HEK293 (cell line): ENCODE measurements at regions not wholly inside any gene's neighbourhood (a gene's known extent, or its start where the extent isn't known, plus 50 kb on each side); places are given as distances from the start of the nearest gene placed in this dataset.

Experiments
- SETDB1 ChIP-seq: IDR thresholded peaks from one replicate; pipeline ENCODE4 v1.6.1; 2017; ENCODE audit warnings: mild to moderate bottlenecking, low read length, moderate library complexity, mixed read lengths; ENCODE audit not compliant: insufficient read length
- SP7 ChIP-seq: fragments of 450-650 bp; formaldehyde crosslinking; IDR thresholded peaks from 2 replicates; pipeline ENCODE4 v1.5.1; 2016; ENCODE audit warnings: missing biosample characterization, missing genetic modification characterization
- YY1 ChIP-seq: fragments of 450-650 bp; formaldehyde crosslinking; IDR thresholded peaks from 2 replicates; pipeline ENCODE4 v1.5.1; 2018; ENCODE audit warnings: missing biosample characterization, missing genetic modification characterization
- ZFP41 ChIP-seq: fragments of 450-650 bp; formaldehyde crosslinking; IDR thresholded peaks from 2 replicates; pipeline ENCODE4 v1.5.1; 2016; ENCODE audit warnings: missing biosample characterization, missing genetic modification characterization, borderline replicate concordance
- ZNF174 ChIP-seq: fragments of 450-650 bp; formaldehyde crosslinking; IDR thresholded peaks from 2 replicates; pipeline ENCODE4 v1.5.0; 2017; ENCODE audit warnings: missing biosample characterization, mild to moderate bottlenecking, missing genetic modification characterization
- ZNF274 ChIP-seq, 2 experiments: fragments of 200-500 bp in 1 of 2; fragments of 450-650 bp in 1 of 2; sonication (Bioruptor generic) in 1 of 2; formaldehyde crosslinking in 1 of 2; IDR thresholded peaks; 2 replicates each; pipeline versions ENCODE4 v1.5.1 to v1.6.1; 2014 to 2016; ENCODE audit warnings: borderline replicate concordance in 1 of 2, inconsistent platforms in 1 of 2, low read length in 1 of 2, missing biosample characterization in 1 of 2, missing genetic modification characterization in 1 of 2
- ZNF510 ChIP-seq: fragments of 450-650 bp; formaldehyde crosslinking; IDR thresholded peaks from 2 replicates; pipeline ENCODE4 v1.5.1; 2018; ENCODE audit warnings: mild to moderate bottlenecking, missing genetic modification characterization, missing biosample characterization; ENCODE audit not compliant: insufficient replicate concordance
- ZNF677 ChIP-seq: fragments of 450-650 bp; IDR thresholded peaks from 2 replicates; pipeline ENCODE4 v1.5.0; 2018; ENCODE audit warnings: missing biosample characterization, mild to moderate bottlenecking, missing genetic modification characterization, moderate library complexity
- TF ChIP-seq, protein P1 (sequence below): fragments of 450-650 bp; formaldehyde crosslinking; IDR thresholded peaks from 2 replicates; pipeline ENCODE4 v1.5.1; 2016; ENCODE audit warnings: missing biosample characterization, missing genetic modification characterization
- TF ChIP-seq, protein P2 (sequence below): fragments of 450-650 bp; formaldehyde crosslinking; IDR thresholded peaks from 2 replicates; pipeline ENCODE4 v1.5.1; 2016; ENCODE audit warnings: missing biosample characterization, missing genetic modification characterization
- TF ChIP-seq, protein P3 (sequence below): fragments of 450-650 bp; formaldehyde crosslinking; IDR thresholded peaks from 2 replicates; pipeline ENCODE4 v1.5.1; 2016; ENCODE audit warnings: missing biosample characterization, missing genetic modification characterization, low read depth
- TF ChIP-seq, protein P4 (sequence below): fragments of 450-650 bp; formaldehyde crosslinking; IDR thresholded peaks from 2 replicates; pipeline ENCODE4 v1.5.1; 2016; ENCODE audit warnings: missing biosample characterization, missing genetic modification characterization, borderline replicate concordance

DNA sequence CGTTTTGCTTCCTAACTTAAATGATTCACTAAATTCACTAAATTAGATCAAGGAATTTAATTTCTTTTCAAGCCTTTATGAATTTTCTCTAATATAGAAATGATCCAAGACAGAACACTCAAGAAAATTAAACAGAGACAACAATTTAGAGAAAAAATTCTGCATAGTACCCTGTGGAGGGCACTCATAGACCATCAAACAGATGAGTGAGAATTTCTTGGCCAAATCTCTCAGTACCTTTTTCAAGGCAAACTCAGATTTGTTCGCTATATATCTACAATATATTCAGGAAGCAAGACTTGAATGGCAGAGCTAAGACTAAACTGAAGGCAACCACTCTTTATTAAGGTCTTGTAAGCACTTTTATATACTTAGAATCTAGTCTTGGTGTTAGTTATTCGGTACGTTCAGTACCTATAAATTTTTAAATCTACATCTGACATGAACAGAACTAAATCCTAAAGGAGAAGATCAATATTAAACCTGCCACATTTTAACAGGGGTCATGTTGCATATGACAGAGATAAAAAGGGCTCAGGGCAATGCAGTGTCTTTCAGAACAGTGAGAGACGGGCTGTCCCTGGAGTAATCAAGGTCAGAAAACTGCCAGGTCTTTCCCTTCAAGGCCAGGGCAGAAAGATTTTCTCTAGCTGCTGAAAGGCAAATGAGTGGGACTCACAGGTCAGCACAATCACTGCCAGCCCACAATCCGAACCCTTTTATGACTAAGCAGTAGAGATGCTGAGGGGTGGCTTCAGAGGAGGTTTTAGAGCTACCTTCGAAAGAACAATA, 118.8 kb upstream of the TMPRSS15 start:
- TF ChIP-seq, protein P1, sequence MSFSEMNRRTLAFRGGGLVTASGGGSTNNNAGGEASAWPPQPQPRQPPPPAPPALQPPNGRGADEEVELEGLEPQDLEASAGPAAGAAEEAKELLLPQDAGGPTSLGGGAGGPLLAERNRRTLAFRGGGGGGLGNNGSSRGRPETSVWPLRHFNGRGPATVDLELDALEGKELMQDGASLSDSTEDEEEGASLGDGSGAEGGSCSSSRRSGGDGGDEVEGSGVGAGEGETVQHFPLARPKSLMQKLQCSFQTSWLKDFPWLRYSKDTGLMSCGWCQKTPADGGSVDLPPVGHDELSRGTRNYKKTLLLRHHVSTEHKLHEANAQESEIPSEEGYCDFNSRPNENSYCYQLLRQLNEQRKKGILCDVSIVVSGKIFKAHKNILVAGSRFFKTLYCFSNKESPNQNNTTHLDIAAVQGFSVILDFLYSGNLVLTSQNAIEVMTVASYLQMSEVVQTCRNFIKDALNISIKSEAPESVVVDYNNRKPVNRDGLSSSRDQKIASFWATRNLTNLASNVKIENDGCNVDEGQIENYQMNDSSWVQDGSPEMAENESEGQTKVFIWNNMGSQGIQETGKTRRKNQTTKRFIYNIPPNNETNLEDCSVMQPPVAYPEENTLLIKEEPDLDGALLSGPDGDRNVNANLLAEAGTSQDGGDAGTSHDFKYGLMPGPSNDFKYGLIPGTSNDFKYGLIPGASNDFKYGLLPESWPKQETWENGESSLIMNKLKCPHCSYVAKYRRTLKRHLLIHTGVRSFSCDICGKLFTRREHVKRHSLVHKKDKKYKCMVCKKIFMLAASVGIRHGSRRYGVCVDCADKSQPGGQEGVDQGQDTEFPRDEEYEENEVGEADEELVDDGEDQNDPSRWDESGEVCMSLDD (tag by site-specific recombination), result no peak
- no peak for TF ChIP-seq ZNF274 (IDR thresholded peaks at IDR 0.05; ENCODE audit: low read length)
- TF ChIP-seq ZNF274 (tag by site-specific recombination; IDR thresholded peaks at IDR 0.05; ENCODE audit: borderline replicate concordance), result no peak
- TF ChIP-seq ZNF677 (tag by site-specific recombination), result no peak
- no peak for TF ChIP-seq SETDB1
- TF ChIP-seq ZNF174 (tag by site-specific recombination), result no peak
- TF ChIP-seq, protein P2, sequence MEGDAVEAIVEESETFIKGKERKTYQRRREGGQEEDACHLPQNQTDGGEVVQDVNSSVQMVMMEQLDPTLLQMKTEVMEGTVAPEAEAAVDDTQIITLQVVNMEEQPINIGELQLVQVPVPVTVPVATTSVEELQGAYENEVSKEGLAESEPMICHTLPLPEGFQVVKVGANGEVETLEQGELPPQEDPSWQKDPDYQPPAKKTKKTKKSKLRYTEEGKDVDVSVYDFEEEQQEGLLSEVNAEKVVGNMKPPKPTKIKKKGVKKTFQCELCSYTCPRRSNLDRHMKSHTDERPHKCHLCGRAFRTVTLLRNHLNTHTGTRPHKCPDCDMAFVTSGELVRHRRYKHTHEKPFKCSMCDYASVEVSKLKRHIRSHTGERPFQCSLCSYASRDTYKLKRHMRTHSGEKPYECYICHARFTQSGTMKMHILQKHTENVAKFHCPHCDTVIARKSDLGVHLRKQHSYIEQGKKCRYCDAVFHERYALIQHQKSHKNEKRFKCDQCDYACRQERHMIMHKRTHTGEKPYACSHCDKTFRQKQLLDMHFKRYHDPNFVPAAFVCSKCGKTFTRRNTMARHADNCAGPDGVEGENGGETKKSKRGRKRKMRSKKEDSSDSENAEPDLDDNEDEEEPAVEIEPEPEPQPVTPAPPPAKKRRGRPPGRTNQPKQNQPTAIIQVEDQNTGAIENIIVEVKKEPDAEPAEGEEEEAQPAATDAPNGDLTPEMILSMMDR, result no peak
- TF ChIP-seq ZNF510 (tag by site-specific recombination), result no peak
- TF ChIP-seq, protein P3, sequence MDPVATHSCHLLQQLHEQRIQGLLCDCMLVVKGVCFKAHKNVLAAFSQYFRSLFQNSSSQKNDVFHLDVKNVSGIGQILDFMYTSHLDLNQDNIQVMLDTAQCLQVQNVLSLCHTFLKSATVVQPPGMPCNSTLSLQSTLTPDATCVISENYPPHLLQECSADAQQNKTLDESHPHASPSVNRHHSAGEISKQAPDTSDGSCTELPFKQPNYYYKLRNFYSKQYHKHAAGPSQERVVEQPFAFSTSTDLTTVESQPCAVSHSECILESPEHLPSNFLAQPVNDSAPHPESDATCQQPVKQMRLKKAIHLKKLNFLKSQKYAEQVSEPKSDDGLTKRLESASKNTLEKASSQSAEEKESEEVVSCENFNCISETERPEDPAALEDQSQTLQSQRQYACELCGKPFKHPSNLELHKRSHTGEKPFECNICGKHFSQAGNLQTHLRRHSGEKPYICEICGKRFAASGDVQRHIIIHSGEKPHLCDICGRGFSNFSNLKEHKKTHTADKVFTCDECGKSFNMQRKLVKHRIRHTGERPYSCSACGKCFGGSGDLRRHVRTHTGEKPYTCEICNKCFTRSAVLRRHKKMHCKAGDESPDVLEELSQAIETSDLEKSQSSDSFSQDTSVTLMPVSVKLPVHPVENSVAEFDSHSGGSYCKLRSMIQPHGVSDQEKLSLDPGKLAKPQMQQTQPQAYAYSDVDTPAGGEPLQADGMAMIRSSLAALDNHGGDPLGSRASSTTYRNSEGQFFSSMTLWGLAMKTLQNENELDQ (tag by site-specific recombination), result no peak
- no peak for TF ChIP-seq YY1 (tag by site-specific recombination)
- TF ChIP-seq, protein P4, sequence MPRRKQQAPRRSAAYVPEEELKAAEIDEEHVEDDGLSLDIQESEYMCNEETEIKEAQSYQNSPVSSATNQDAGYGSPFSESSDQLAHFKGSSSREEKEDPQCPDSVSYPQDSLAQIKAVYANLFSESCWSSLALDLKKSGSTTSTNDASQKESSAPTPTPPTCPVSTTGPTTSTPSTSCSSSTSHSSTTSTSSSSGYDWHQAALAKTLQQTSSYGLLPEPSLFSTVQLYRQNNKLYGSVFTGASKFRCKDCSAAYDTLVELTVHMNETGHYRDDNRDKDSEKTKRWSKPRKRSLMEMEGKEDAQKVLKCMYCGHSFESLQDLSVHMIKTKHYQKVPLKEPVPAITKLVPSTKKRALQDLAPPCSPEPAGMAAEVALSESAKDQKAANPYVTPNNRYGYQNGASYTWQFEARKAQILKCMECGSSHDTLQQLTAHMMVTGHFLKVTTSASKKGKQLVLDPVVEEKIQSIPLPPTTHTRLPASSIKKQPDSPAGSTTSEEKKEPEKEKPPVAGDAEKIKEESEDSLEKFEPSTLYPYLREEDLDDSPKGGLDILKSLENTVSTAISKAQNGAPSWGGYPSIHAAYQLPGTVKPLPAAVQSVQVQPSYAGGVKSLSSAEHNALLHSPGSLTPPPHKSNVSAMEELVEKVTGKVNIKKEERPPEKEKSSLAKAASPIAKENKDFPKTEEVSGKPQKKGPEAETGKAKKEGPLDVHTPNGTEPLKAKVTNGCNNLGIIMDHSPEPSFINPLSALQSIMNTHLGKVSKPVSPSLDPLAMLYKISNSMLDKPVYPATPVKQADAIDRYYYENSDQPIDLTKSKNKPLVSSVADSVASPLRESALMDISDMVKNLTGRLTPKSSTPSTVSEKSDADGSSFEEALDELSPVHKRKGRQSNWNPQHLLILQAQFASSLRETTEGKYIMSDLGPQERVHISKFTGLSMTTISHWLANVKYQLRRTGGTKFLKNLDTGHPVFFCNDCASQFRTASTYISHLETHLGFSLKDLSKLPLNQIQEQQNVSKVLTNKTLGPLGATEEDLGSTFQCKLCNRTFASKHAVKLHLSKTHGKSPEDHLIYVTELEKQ, result no peak
- TF ChIP-seq SP7 (tag by site-specific recombination), result no peak
- no peak for TF ChIP-seq ZFP41
